ENCODE measurements at regions not wholly inside any gene's neighbourhood (a gene's known extent, or its start where the extent isn't known, plus 50 kb on each side); places are given as distances from the start of the nearest gene placed in this dataset.

GRCh38 chr11:79834015-79834414, 393.2 kb upstream of the TENM4 start:
- TF ChIP-seq FOXM1 (IDR thresholded peaks at IDR 0.05; ENCODE audit: borderline replicate concordance), result no peak
- no peak for TF ChIP-seq L3MBTL2 (conservative IDR thresholded peaks at IDR 0.05)
- no peak for TF ChIP-seq ARNT (IDR thresholded peaks at IDR 0.05)
- no peak for TF ChIP-seq FOXA1 (IDR thresholded peaks at IDR 0.05)
- no peak for TF ChIP-seq BHLHE40 (IDR thresholded peaks at IDR 0.05; ENCODE audit: borderline replicate concordance)
- no peak for TF ChIP-seq SP1 (IDR thresholded peaks at IDR 0.05)
- TF ChIP-seq CTBP1 (IDR thresholded peaks at IDR 0.05; ENCODE audit: borderline replicate concordance), result no peak
- no peak for TF ChIP-seq HDGF (IDR thresholded peaks at IDR 0.05; ENCODE audit: borderline replicate concordance)
